Lower lobe of right lung (tissue), 2 donors: ENCODE measurements at regions not wholly inside any gene's neighbourhood (a gene's known extent, or its start where the extent isn't known, plus 50 kb on each side); places are given as distances from the start of the nearest gene placed in this dataset.

Source experiments
- ATAC-seq, 2 donors: fragments of 200-7000 bp; cut with Tn5 transposase; one replicate each; pipeline ENCODE4 v1.9.1; 2020 to 2022; ENCODE audit warnings: mild to moderate bottlenecking in 2 of 2, moderate library complexity in 2 of 2
- DNase-seq: peaks from one replicate; pipeline ENCODE4 v3.0.0-alpha.2; 2020
- H3K27ac ChIP-seq: fragments of 200-600 bp; one replicate; pipeline ENCODE4 v1.8.0; 2022
- H3K27me3 ChIP-seq: fragments of 200-600 bp; one replicate; pipeline ENCODE4 v1.8.0; 2022; ENCODE audit warnings: low read depth
- H3K36me3 ChIP-seq: fragments of 200-600 bp; one replicate; pipeline ENCODE4 v1.8.0; 2022; ENCODE audit warnings: mild to moderate bottlenecking
- H3K4me1 ChIP-seq: fragments of 200-600 bp; one replicate; pipeline ENCODE4 v1.8.0; 2022
- H3K4me3 ChIP-seq: fragments of 200-600 bp; one replicate; pipeline ENCODE4 v1.8.0; 2022; ENCODE audit warnings: mild to moderate bottlenecking
- H3K9me3 ChIP-seq: fragments of 200-600 bp; one replicate; pipeline ENCODE4 v1.8.0; 2022
- intact Hi-C: fragments of 100-400 bp; cut with DNase I; formaldehyde crosslinking; loops from one replicate; pipeline ENCODE4 v1.11.0; 2022
- TF ChIP-seq, protein P1 (sequence below): fragments of 200-600 bp; IDR thresholded peaks from one replicate; pipeline ENCODE4 v1.8.0; 2022; ENCODE audit warnings: antibody characterized with exemption, mild to moderate bottlenecking
- donor health status: DM: no; HTN: yes; CAD: no; lungs with severe emphysema.

DNA sequence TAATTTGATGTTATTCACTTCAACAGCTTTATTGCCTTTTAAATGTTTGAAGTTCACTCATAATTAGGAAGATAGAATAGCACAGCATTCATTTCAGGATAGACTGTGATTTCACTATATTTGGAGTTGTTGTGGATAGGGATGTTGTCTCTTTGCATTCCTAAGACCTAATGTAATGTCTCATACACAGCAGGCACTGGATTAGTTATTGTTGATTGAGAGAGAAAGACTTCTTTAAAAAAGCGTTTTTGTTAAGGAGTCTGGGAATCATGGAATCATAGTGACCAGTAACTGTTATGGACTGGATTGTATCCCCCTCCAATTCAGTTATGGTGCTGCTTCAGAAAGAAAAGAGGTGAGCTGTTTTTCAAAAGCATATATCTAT, 122.0 kb downstream of the USP22 start:
- no peak overlapping the region for H3K27ac ChIP-seq
- DNase-seq (no peak), ATAC-seq (no peak)
- intact Hi-C loops: no loop called here
- no peaks in the 10 kb centered on the region for H3K36me3 ChIP-seq
- no peaks in the 10 kb centered on the region for H3K4me1 ChIP-seq
- TF ChIP-seq, protein P1, sequence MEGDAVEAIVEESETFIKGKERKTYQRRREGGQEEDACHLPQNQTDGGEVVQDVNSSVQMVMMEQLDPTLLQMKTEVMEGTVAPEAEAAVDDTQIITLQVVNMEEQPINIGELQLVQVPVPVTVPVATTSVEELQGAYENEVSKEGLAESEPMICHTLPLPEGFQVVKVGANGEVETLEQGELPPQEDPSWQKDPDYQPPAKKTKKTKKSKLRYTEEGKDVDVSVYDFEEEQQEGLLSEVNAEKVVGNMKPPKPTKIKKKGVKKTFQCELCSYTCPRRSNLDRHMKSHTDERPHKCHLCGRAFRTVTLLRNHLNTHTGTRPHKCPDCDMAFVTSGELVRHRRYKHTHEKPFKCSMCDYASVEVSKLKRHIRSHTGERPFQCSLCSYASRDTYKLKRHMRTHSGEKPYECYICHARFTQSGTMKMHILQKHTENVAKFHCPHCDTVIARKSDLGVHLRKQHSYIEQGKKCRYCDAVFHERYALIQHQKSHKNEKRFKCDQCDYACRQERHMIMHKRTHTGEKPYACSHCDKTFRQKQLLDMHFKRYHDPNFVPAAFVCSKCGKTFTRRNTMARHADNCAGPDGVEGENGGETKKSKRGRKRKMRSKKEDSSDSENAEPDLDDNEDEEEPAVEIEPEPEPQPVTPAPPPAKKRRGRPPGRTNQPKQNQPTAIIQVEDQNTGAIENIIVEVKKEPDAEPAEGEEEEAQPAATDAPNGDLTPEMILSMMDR: no peak
- H3K4me3 ChIP-seq: no peak overlapping the region
- no peaks in the 10 kb centered on the region for H3K27me3 ChIP-seq
- no peaks in the 10 kb centered on the region for H3K9me3 ChIP-seq

DNA sequence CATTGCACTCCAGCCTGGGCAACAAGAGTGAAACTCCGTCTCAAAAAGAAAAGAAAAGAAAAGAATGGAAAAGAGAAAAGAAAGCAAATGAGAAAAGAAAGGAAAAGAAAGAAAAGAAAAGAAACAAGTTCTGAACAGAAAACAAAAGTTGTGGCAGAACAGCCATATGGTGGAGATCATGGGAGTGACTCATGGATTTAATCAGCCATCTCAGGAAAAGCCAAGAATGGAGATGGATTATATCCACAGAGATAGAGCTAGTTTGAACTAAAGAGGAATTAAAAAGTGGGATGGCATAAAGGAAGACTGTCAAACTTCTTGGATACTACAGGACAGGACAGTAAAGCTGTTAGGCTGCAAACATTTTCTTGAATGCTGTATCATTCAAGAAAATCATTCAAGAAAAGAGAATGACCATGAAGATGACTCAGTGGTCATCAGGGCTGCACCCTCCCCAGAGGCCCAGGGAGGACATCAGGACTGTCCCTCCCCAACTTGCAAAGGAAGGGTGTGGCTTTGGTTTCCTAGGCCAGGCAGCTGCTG, 120.6 kb downstream of the USP22 start:
- H3K27me3 ChIP-seq: no peaks in the 10 kb centered on the region
- TF ChIP-seq, protein P1: no peak
- no peaks in the 10 kb centered on the region for H3K36me3 ChIP-seq
- H3K4me1 ChIP-seq: no peaks in the 10 kb centered on the region
- ATAC-seq: no peak
- no peak overlapping the region for H3K27ac ChIP-seq
- no peak overlapping the region for H3K4me3 ChIP-seq
- no peaks in the 10 kb centered on the region for H3K9me3 ChIP-seq
- intact Hi-C loops: no loop called here
- DNase-seq: no peak

DNA sequence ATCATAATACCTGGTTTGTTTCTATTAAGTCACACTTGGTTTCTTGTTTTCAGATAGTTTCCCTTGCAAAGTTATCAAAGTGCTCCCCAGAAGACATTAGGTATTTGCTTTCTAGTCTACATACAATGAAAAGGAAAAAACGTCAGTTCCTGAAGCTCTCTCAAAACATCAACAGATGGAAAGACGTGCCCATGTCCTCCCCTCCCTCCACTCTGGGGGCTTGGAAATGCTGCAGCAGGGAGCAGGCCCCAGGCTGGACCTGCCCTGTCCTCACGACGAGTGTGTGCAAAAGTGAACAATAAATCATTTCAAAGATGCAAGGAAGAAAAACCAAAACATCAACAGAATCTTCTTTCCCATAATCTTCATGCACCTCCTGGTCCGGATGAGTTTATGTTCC, 118.5 kb downstream of the USP22 start:
- ATAC-seq (no peak), DNase-seq (no peak)
- H3K9me3 ChIP-seq: no peaks in the 10 kb centered on the region
- no peaks in the 10 kb centered on the region for H3K27me3 ChIP-seq
- no peak overlapping the region for H3K4me3 ChIP-seq
- no peak overlapping the region for H3K27ac ChIP-seq
- no peaks in the 10 kb centered on the region for H3K4me1 ChIP-seq
- intact Hi-C loops: no loop called here
- no peaks in the 10 kb centered on the region for H3K36me3 ChIP-seq
- TF ChIP-seq, protein P1: no peak

DNA sequence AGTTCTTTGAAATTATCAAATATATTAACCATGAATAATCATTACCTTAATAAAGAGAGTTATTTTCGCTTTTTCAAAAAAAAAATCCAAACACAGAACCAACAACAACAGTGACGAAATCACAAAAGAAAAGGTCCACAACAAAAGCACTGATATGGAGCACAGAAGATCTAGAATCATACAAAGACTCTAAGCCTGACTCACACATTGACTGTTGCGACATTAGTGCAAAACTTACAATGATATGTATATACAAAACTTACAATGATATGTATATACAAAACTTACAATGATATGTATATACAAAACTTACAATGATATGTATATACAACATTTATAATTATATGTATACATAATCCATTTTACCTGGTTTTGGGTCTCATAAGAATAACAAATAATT, 117.7 kb downstream of the USP22 start:
- TF ChIP-seq, protein P1: no peak
- Histone ChIP-seq H3K36me3 (no peaks in the 10 kb centered on the region), H3K4me3 (no peak overlapping the region), H3K4me1 (no peaks in the 10 kb centered on the region), H3K9me3 (no peaks in the 10 kb centered on the region), H3K27ac (no peak overlapping the region), H3K27me3 (no peaks in the 10 kb centered on the region)
- no peak for DNase-seq
- intact Hi-C loops: no loop called here
- ATAC-seq: no peak

DNA sequence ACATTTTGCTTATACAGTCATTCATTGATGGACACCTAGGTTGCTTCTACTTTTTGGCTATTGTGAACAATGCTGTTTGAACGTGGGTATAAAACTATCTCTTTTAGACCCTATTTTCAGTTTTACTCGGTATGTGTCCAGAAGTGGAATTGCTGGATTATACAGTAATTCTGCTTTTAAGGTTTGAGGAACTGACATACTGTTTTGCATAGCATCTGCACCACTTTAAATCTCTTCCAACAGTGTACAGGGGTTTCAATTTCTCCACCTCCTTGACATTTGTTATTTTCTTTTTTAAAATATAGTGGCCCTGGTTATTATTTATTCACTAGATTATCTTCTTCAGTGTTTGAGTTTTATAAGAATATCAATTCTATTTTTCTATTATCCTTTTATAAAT, 116.9 kb downstream of the USP22 start:
- Histone ChIP-seq H3K36me3 (no peaks in the 10 kb centered on the region), H3K4me3 (no peak overlapping the region), H3K4me1 (no peaks in the 10 kb centered on the region), H3K27ac (no peak overlapping the region), H3K9me3 (no peaks in the 10 kb centered on the region), H3K27me3 (no peaks in the 10 kb centered on the region)
- ATAC-seq: no peak
- DNase-seq: no peak
- TF ChIP-seq, protein P1: no peak
- intact Hi-C loops: no loop called here

DNA sequence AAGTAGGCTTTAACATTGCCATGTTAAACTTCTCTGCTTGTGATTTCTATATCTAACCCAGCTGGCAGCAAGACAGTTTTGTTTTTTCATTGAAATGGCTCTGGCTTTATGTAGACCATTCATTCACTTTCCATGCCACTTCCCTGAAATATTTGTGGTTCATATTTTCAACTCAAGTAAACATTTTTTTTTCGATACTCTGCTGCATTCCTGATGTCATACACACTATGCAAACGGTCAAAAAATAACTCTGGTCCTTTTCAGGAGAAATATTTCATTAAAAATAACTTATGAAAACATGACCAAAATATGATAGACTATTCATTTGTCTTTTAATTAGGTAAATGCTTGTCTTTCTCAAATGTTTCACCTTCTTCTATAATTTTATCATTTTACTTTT, 116.3 kb downstream of the USP22 start:
- H3K27me3 ChIP-seq: no peaks in the 10 kb centered on the region
- H3K9me3 ChIP-seq: no peaks in the 10 kb centered on the region
- no peak overlapping the region for H3K4me3 ChIP-seq
- H3K4me1 ChIP-seq: no peaks in the 10 kb centered on the region
- no peak for DNase-seq
- no peaks in the 10 kb centered on the region for H3K36me3 ChIP-seq
- no peak overlapping the region for H3K27ac ChIP-seq
- no peak for ATAC-seq
- TF ChIP-seq, protein P1: no peak
- intact Hi-C loops: no loop called here
